8988T (cell line): ENCODE measurements at regions not wholly inside any gene's neighbourhood (a gene's known extent, or its start where the extent isn't known, plus 50 kb on each side); places are given as distances from the start of the nearest gene placed in this dataset.

Experiments used
- DNase-seq: peaks from one replicate; pipeline ENCODE4 v3.0.0; 2011

DNA sequence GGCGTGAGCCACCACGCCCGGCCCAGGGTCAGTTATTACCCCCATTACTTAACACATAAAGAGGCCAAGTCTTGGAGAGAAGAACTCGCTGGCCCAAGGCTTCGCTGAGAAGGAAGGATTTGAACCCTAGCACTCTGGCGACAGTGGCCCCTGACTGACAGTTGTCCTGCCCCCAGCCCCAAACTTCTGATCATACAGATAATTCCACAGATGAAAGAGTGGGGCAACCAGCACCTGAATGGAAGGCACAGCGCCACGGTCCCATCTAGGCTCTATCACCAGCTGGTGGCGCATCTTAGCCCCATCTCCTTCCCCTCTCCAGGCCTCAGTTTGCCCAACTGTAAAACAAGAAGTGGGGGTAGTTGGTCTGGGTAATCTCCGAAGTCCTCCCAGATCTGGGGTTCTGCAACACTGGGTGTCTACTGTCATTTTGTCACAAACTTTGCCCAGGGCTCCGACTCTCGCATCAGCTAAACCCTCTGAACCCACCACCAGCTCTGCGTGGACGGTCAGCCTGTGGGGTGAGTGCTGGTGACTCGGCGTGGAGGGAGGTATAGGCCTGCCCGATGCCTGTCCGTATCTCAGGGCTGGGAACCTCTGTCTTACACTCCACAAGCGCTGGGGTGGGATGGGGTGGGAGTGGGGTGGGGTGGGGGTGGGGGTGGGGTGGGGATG is 209.3 kb downstream of the C9orf50 start:
- no peak for DNase-seq

DNA sequence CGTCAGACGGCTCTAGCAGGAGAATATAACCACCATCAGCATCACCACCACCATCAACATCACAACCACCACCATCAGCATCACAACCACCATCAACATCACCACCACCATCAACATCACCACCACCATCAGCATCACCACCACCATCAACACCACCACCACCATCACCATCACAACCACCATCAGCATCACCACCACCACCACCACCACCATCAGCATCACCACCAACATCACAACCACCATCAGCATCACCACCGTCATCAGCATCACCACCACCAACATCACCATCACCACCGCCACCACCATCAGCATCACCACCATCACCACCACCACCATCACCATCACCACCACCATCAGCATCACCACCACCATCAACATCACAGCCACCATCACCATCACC is 210.7 kb downstream of the C9orf50 start:
- DNase-seq: no peak

DNA sequence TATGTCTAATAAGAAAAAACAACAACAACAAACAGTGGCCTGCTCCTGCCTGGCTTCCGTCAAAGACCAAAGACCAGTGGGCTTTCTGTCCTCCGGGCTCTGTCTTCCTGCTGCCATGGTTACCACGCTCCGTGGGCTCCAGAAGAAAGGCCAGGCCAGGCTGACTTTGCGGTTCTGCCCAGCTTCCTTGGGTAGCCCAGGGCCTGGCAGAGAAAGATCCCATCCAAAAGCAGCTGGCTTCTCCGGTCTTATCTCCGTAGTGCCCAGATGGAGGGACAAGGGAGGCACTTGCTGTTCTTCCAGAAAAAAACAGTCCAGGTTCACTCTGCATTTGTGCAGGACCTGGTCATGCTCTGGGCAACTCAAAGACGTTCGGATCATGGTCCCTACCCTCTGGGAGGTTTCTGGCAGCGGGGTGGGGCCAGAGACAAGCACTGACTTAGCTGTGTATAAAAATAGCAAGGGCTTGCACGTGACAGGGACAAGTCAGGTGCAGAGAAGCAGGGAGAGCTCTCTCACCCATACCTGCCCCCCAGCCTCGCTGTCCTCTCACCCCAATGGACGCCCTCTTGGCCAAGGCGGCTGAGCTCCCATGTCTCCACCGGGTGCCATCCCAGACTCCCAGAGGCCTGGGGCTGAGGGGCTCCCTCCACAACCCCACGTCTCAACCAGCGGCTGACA is 212.2 kb downstream of the C9orf50 start:
- DNase-seq: no peak

DNA sequence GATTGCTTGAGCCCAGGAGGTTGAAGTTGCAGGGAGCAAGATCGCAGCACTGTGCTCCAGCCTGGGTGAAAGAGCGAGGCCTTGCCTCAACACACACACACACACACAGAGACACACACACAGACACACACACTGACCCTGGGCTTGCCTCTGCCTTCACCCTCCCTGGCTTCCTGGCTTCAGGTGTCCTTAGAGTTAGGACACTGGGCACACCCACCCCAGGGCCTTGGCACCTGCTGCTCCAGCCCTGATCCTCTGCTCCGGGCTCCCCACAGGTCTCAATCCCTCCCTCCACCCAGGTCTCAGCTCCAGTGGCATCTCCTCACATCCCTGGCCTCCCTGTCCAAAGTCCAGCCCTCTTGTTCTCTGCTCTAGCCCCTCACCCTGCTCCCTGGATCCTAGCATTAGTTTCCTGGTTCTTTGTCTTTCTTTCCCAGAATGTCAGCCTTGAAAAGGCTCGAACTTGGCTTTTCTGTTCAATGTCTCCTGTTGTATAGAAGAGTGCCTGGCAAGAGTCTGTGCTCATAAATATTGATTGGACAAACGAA is 212.9 kb downstream of the C9orf50 start:
- no peak for DNase-seq

DNA sequence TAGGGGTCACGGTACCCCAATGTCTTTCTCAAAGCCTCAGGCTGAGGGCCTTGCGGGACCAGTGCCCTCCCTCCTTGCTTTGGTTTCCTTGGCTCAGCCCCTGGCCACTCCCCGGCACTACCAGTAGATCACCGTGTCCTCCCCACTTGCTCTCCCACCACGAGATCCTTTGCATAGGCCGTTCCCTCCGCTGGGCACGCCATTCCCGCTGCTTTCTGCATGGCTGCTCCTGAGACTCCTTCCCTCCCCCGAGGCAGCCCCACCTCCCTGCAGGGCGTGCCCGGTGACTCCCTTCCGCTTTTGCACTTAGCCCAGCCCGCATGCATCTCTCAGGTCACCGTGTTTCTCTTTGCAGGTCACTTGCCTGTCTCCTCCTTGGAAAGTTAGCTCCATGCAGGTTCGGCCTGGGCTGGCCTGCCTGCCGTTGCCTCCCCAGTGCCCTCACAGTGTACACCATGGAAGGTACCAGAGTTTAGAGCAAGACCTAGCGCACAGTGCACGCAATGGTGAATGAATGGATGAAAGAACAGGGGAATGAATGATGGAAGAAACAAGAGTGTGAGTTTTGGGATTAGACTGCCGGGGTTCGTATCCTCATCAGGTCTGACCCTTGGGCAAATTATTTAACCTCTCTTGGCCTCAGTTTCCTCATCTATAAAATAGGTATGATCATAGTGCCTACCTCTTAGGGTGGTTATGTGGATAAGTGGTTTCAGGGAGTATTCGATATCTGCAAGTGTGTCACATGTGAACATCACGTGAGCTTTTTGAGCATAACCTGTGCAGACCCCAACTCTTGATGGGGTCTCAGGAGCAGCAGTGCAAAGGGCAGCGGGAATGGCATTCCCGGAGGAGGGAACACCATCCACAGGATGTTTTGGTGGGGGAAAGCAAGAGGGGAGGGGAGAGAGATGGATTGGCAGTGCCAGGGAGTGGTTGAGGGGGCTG is 214.3 kb downstream of the C9orf50 start:
- no peak for DNase-seq

DNA sequence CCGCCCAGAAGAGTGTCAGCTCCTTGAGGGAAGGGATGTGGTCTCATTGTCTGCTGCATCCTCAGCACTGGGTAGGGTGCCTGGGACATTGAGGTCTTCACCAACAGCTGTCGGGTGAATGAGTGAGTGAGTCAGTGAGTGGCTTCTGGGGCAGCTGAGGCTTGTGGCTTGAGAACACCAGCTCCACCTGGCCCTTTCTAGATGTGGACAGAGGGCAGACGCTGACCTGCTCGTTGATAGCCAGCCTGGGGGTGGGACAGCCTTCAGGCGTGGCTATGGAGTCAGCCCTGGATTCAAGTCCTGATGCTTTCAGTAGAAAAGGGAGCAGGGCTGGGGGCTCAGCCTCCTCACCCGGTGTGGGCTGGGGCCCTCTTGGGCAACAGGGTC is 215.1 kb downstream of the C9orf50 start:
- no peak for DNase-seq

DNA sequence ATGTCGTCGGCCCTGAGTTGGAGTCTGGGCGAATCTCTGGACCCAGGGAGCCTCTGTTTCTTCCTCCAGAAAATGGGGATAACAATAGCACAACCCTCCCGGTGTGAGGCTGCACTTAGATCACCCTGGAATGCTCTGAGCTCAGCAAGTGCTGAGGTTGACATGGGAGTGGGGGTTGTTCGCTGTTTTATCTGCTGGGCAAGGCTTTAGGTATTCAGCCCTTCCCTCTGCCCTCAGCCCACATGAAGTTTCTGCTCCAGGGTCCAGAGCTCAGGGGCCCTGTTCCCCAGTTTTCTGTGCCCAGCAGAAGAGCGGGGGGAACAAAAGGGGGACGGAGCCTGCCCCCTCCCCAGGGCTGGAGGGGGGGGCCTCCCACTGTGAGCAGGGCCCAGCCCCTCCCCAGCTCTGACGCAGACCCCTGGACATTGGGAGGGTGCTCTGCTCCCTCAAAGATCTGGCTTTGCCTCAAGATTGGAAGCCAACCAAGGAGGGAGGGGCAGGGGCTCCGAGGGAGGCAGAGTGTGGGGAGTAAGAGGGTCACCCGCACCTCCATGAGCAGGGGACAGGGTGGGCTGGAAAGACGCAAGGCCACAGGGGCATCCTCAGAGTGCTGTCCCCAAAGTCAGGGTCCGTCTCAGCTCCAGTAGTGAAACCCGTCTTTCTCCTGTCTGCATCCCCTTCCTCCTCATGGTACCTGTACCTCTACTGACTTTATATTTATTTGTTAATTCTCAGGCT is 215.6 kb downstream of the C9orf50 start:
- DNase-seq: no peak

DNA sequence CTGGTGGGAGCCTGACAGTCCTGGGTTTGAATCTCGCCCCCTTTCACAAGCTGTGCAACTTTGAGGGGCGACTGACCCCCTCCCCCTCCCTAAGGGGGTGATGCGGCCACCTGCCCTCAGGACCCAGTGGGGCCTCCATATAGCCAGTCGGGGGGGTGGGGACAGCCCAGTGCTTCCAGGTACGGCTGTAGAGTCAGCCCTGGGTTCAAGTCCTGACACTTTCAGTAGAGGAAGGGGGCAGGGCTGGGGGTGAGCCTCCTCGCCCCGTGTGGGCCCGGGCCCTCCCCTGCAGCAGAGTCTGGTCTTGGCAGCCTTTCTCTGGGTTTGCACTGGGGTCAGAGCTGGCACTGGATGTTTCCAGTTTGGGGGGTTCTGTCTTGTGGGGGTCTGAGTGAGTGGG is 216.3 kb downstream of the C9orf50 start:
- DNase-seq: no peak

DNA sequence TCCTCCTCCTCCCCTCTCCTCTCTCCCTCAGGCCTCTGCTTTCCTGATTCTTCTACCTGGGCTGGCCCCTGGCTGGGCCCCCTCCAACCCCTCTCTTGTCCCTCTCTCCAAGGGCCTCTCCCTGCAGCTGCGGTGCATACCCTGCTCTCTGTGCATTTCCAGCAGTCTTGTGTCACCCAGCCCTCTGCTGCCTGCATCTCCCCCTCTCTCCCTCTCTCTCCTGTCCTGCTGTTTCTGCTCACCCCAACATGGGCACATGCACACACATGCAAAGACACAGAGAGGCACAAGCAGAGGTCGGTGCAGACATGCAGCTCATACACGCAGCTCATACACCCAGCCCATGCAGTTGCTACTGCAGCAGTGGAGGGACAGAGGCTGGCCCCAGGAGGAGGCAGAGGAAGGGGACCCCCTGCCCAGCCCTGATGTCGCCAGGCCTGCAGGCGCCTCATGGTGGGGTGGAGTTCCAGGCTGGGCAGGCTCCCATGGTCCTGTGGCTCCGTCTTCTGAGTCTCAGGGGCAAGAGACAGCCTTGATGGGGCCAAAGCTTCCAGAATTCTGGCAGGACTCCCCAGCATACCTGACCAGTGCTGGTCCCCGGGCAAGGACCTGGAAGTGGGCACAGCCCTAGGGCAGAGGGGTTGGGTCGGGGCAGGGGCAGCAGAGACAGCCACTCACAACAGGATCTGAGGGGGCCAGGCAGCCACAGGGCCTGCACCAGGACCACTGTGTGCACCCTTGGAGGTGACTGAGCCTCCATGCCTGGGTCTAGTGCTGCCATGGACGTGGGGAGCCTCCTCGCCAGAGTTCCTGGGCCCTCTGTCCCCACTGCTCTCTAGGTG is 216.9 kb downstream of the C9orf50 start:
- DNase-seq: no peak

DNA sequence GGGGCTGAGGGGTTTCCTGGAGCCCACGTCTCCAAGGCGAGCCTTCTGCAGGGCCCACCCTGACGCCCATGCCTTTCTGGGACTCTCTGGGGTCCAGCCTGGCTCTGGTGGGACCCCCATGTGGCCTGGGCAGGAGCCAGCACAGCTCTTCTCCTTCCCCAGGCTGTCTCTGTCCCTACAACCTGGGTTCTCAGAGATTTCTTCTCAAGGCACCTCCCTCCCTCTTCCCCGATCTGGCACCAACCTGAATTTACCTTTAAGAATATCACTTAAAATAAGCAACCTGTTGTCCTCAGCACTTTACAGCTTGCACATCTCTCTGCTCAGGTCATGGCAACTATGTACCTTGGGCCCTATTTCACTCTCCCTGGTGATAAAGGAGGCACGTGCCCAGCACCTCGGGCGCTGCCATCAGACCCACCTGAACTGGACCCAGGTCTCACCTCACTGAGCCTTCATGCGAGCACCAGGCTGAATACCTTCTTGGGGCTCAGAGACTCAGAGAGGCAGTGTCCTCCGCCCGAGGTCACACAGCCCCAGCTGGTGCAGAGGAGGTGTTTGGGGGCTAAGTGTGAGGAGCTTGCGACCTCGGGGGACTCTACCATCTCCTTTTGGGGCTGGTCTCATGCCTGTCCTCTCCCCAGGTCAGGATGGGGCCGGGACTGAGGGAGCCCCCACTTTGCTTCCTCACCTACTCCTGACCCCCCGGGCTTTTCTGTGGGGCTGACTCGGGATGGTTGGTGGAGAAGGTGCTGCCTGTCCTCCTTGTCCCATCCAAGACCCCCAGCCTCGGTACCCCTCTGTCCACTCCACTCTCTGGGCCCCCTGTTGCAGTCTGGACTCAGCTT is 217.7 kb downstream of the C9orf50 start:
- DNase-seq: no peak

DNA sequence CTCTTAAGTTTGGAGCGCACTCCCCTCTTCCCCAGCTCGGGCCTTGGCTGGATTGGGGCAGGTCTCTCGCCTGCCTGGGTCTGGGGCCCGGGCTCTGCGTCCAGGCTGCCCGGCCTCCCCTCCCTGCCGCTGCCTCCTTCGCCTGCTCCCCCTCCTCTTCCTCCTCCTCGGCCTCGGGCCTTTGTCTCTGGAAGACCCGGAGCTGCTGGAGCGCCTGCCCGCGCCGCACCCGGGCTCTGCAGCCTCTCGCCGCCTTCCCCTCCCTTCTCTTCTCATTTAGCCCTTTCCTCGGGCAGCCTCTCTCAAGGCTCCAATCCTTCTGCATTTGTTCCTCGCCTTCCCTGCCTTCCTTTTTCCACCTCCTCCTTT is 218.5 kb downstream of the C9orf50 start:
- DNase-seq: no peak

DNA sequence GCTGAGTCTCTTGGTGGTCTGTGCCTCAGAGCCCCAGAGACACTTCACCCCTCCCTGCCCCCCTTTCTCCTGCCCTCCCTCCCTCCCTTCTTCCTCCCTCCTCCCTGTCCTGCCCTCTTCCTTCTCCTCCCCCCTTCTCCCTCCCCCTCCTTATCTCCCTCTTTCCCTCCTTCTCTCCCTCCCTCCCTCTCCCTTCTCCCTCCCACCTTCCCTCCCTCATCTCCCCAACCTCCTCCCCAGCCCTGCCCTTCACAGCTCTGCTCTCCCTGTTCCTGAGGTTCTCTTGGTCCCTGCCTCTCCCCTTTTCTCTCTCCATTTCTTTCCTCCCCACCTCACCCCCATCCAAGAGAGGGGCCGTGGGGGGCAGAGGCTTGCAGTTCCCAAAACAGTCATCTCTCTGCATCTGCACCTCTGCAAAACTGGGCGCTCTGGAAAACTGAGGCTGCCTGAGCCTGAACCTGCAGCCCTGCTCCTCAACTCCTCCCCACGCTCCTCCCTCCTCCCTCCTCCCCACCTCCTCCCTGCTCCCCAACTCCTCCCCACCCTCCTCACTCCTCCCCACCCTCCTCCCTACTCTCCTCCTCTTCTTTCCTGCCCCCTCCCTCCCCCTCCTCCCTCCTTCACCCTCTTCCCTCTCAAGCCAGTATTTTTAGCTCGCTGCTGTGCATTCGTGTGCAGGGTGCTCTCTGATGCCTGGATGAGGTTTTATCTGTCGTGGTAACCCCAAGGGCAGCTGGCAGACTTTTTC is 219.1 kb downstream of the C9orf50 start:
- no peak for DNase-seq

DNA sequence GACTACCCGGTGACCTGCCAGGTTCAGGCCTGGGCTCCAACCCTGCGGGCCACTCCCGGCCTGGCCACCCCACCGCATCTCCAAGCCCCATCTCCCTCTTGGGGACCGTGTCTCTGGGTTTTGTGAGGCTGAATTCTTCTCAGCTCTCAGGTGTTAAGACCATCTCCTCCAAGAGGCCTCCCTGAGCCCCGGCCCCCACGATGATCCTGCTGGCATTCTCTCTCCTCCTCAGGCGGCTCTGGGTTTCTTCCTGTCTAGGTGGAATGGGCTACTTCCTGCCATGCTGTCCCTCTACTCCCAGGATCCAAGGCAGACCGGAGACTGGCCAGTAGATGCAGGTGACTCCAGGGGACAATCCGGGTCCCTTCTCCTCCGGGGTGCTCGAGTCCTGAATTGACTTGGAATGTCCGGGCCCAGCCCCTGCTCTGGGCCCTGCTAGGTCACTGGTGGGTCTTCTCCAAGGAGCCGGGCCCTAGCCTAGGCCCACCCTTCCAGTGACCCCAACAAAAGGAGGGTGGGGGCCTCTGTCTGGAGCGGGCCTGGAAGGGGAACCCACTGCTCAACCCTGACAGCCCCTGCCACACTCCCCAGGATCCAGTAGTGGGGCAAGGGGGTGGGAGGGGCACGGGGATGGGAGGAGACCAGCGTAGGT is 219.8 kb downstream of the C9orf50 start:
- no peak for DNase-seq

DNA sequence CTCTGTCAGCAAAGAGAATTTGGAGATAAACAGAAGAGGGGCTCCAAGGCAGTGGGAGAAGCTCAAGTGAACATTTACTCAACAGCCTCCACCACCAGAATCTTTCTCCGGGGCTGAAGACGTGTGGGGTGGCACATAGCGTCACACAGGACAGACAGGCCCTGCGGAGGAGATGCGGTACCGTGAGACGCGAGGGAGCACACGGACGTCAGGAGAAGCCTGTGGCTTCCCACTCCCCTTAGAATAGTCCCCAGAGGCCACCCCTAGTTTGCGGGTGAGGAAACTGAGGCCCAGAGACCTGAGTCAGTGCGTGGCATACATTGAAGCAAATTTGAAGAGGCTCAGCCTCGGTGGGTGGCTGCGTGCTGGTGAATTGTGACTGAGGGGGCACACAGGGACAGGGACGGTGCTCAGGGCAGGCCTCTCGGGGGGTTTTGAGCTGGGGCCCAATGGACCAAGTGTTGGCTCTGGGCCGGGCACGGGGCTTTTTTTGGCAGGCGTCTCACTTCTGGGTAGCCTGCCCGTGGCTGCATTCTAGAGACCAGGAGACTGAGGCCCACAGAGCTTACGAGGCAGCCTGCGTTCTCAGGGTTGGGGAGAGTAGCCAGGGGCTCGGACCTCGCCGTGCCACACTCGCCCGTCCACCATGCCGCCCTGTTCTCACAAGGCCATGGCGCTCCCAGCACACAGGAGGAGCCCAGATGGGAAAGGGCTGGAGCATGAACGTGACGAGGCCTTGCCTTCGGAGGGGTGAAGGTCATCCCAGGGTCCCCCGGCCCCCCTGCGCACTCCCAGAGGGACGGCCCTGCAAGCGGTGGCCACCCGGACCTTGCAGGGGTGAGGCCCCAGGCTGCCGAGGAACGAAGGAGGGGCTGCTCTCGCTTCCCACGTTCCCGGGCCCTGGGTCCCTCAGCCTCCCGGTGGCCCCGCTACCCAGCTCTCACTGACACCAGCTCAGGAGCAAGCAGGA is 220.6 kb downstream of the C9orf50 start:
- DNase-seq: no peak

DNA sequence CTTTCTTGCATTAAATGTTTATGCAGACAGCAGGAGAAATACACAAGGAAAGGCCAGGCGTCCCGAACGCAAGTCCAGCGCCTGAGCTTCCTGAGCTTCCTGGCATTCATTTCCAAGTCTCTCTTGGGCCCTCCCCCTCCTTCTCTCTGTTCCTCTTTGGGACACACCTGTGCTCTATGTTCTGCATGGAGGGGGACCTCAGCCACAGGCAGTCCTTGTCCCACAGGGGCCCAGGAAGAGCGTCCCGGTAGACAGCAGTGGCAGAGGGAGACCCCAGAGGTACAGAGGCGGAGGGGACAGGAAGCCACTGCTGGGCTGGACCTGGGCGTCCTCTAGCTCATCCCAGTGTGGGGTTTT is 221.3 kb downstream of the C9orf50 start:
- DNase-seq: no peak

DNA sequence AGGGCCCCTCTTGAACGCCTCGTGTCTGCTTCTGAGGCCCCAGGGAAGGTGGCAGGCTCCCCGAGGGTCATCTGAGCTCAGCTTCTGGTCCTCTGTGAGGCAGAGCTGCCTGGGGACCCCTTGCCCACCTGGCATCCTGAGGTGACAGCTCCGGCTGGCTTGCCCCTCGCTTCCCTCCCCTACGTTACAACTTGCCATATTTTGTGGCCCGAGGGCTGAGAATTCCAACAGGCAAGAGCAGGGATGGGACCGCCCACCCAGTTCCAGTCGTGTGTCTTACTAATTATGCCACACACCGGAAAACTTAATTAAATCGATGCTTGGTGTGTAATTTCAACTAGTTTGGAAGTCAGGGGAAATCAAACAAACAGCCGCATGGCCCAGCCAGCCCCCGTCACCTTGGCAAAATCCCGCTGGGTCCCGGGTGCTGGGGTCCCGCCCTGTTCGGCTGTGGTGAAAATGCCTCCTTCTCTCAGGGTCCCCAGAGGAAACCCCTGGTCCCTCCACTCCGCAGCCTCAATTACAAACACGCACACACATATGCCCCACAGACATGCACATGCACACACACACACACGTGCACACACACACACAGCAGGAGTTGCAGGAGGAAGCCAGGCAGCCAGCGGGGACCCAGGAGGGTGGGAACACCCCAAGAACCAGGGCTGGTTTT is 221.0 kb upstream of the IER5L start:
- DNase-seq: no peak

DNA sequence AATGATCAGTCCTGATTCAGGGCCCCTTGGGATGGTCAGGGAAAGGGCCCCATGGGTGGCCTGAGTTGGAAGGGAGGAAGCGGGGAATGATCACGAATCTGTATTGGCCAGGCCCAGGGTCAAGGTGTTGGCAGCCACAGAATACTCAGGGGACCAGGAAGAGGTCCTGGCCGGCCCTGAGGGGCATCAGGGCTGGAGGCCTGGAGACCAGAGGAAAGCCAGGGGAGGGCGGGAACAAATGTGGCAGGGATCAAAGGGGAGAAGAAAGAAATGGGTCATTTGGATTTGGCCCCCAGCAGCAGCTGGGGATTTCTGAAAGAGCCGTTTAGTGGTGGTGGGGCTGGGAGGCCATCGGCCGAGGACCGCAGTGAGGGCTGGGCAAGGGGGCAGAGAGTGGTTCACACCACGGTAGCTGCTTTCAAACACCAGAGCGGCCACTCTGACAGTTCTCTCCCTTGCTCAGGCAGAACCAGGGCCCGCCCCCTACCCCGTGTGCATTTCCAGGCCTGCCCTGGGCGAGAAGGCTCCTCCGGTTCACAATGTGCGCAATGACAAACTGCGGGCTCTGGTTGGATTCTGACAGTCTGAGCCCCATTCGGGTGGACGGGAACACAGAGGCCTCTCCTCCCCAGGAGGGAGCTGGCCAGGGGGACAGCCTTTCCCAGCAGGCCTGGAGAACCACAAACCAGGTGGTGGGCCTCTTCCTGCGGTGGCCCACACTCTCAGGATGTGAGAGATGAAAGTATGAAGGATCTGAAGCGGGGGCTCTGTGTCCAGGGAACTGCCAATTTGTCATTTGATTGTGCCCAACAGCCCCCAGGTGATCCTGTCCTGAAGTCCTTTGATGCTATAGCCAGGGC is 220.3 kb upstream of the IER5L start:
- DNase-seq: no peak
